GM19463 (cell line): ENCODE measurements at regions not wholly inside any gene's neighbourhood (a gene's known extent, or its start where the extent isn't known, plus 50 kb on each side); places are given as distances from the start of the nearest gene placed in this dataset.

Experiments used
- ATAC-seq: cut with Tn5 transposase; IDR thresholded peaks from one replicate; pipeline ENCODE4 v1.9.1; 2021; ENCODE audit warnings: mild to moderate bottlenecking, moderate library complexity; ENCODE audit not compliant: unreplicated experiment

GRCh38 chr5:89499787-89500186, 616.8 kb upstream of the MEF2C start:
- ATAC-seq, result no peak

- no peak for ATAC-seq
Measured at GRCh38 chr5:89498699-89499098, 615.7 kb upstream of the MEF2C start.

- no peak for ATAC-seq
Measured at GRCh38 chr5:89493414-89493813, 610.4 kb upstream of the MEF2C start.

GRCh38 chr5:89484962-89485361, 602.0 kb upstream of the MEF2C start:
- ATAC-seq, result no peak

- ATAC-seq, result no peak
Measured at GRCh38 chr5:89480406-89481007, 597.5 kb upstream of the MEF2C start.

GRCh38 chr5:89478851-89479250, 595.9 kb upstream of the MEF2C start:
- ATAC-seq, result no peak

GRCh38 chr5:89473196-89473595, 590.2 kb upstream of the MEF2C start:
- ATAC-seq, result no peak

GRCh38 chr5:89471541-89471940, 588.6 kb upstream of the MEF2C start:
- no peak for ATAC-seq

- ATAC-seq, result no peak
Measured at GRCh38 chr5:89471115-89471514, 588.1 kb upstream of the MEF2C start.

GRCh38 chr5:89470658-89471057, 587.7 kb upstream of the MEF2C start:
- ATAC-seq, result no peak

GRCh38 chr5:89458332-89458656, 575.3 kb upstream of the MEF2C start:
- no peak for ATAC-seq

GRCh38 chr5:89457411-89458331, 574.7 kb upstream of the MEF2C start:
- no peak for ATAC-seq

- no peak for ATAC-seq
Measured at GRCh38 chr5:89452081-89452480, 569.1 kb upstream of the MEF2C start.

- ATAC-seq, result no peak
Measured at GRCh38 chr5:89451263-89451662, 568.3 kb upstream of the MEF2C start.

GRCh38 chr5:89450149-89450538, 567.2 kb upstream of the MEF2C start:
- peak; percentile 54 for ATAC-seq

- no peak for ATAC-seq
Measured at GRCh38 chr5:89449392-89450148, 566.6 kb upstream of the MEF2C start.

GRCh38 chr5:89447027-89447426, 564.0 kb upstream of the MEF2C start:
- no peak for ATAC-seq

- no peak for ATAC-seq
Measured at GRCh38 chr5:89445106-89445745, 562.2 kb upstream of the MEF2C start.

GRCh38 chr5:89444088-89444487, 561.1 kb upstream of the MEF2C start:
- ATAC-seq, result no peak

- ATAC-seq, result no peak
Measured at GRCh38 chr5:89443508-89443907, 560.5 kb upstream of the MEF2C start.

- ATAC-seq, result no peak
Measured at GRCh38 chr5:89441965-89442364, 559.0 kb upstream of the MEF2C start.
